ENCODE measurements at regions not wholly inside any gene's neighbourhood (a gene's known extent, or its start where the extent isn't known, plus 50 kb on each side); places are given as distances from the start of the nearest gene placed in this dataset.

DNA sequence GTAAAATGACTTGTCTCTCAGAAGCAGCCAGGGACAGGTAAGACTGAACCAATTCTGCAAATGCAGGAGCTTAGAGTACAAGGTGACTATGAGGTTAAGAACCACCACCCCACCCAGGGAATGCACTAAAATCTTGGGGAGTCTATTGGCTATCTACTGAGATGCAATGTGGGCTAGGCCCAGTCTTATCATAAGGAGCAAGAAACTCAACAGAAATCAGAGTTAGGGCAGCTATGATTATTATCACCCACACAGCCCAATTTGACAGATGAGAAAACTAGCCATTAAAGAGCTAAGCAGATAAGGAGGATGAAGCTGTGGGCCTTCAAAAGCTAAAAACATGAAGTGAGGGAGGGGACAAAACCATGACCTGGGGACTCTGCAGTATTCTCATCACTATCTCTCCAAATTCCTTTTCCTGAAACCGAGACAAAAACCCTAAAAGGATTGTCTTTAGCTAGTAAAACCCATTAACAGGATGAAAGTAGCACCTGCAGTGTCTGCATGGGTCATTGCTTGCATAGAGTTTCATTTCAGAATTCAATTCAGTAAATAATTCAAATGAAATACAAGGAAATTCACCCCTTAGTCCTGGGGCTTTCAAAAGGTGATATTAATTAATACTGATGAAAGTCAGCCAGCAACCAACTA, 68.8 kb upstream of the USP47 start:
- Histone ChIP-seq H3K4me1 (no peaks in the 10 kb centered on the region), H3K27me3 (peaks cover 0 to 5% (median 0%) of the 10 kb centered on the region in 9 donors), H3K9me3 (no peaks in the 10 kb centered on the region), H3K36me3 (no peaks in the 10 kb centered on the region), H3K27ac (no peak overlapping the region), H3K4me3 (no peak overlapping the region)
- TF ChIP-seq CTCF (IDR thresholded peaks at IDR 0.05) (no peak), POLR2A (IDR thresholded peaks at IDR 0.05) (no peak)
- WGBS, 4 donors = 37 to 90% (median 63%) methylated on average over 1 of the region's 1 CpG
- intact Hi-C loops (cut with DNase I) = no loop called here
- DNase-seq (no peak), ATAC-seq (no peak)

DNA sequence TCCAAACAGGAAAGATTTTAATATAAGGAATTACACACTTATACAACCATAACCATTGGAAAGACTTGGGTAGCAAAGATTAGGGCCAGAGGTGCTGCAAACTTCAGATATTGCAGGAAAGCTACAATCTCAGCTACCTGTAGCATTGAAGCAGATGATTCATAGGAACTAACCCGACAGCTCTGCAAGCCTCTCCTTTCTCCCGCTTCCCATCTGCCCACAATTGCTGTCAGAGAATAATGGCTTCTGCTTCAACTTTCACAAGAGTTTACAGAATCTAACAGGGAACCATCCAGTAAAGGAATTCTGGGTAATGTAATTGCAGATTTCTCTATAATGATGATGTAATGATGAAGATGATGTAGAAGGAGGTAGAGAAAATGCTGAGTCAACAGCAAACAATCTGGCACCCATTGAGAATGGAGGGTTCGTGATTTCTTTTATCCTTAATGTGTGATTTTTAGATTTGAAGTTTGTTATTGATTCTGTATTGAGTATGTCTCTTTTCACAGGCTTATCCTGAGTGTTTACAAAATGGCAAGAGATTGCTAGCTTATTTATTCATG, 70.8 kb upstream of the USP47 start:
- peaks cover 0 to 5% (median 0%) of the 10 kb centered on the region in 9 donors for H3K27me3 ChIP-seq
- no peaks in the 10 kb centered on the region for H3K4me1 ChIP-seq
- WGBS, 4 donors = 93 to 97% (median 95%) methylated on average over 3 of the region's 3 CpGs
- TF ChIP-seq CTCF (IDR thresholded peaks at IDR 0.05) (no peak), POLR2A (IDR thresholded peaks at IDR 0.05) (no peak)
- no peaks in the 10 kb centered on the region for H3K36me3 ChIP-seq
- ATAC-seq = no peak
- intact Hi-C loops (cut with DNase I) = no loop called here
- H3K4me3 ChIP-seq = no peak overlapping the region
- no peak overlapping the region for H3K27ac ChIP-seq
- no peak for DNase-seq
- H3K9me3 ChIP-seq = no peaks in the 10 kb centered on the region

DNA sequence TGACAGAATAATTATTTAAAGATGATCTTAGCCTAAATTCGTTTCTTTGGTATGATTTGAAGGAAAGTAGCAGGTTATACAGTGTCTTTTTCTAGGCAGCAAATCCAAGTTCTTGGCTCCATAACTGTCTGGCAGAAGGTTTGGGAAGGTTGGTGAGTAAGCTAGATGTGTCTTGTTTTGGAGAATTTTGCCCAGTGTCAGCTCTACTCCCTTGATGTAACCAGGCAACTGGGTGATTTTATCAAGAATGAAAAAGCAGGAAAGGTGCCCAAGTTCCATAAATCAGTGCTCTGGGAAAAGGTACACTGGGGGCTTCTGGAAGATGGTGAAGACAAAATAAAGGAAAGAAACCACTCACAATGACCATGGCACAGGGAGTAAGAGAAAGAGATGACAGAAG, 71.5 kb upstream of the USP47 start:
- peaks cover 0 to 5% (median 0%) of the 10 kb centered on the region in 9 donors for H3K27me3 ChIP-seq
- no peak for DNase-seq
- TF ChIP-seq POLR2A (IDR thresholded peaks at IDR 0.05) = no peak
- no peak for TF ChIP-seq CTCF (IDR thresholded peaks at IDR 0.05)
- WGBS, 4 donors = 72 to 82% (median 78%) methylated on average over 1 of the region's 1 CpG
- no peak overlapping the region for H3K27ac ChIP-seq
- no peak overlapping the region for H3K4me3 ChIP-seq
- no peaks in the 10 kb centered on the region for H3K36me3 ChIP-seq
- no peaks in the 10 kb centered on the region for H3K4me1 ChIP-seq
- H3K9me3 ChIP-seq = no peaks in the 10 kb centered on the region
- ATAC-seq = no peak
- intact Hi-C loops (cut with DNase I) = no loop called here

DNA sequence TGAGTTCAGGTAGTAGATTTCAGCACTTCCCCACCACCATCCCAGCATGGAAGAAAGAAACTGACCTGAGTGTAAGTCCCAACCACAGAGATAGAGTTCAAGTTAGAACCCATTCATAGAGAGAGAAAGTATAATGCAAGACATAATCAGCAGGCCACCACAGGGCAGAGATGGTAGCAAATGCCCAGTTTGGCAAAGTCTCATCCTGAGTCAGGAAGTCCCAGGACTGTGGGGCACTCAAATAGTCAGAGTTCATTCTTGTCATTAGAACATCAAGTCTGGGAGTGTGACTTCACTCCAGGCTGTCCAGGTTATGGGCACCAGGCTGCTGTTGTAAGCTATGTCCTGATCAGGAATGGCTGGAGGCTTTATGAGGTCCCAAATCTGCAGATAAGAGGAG, 72.0 kb upstream of the USP47 start:
- no peaks in the 10 kb centered on the region for H3K36me3 ChIP-seq
- H3K4me1 ChIP-seq = no peaks in the 10 kb centered on the region
- TF ChIP-seq POLR2A (IDR thresholded peaks at IDR 0.05) (no peak), CTCF (IDR thresholded peaks at IDR 0.05) (no peak)
- no peak overlapping the region for H3K4me3 ChIP-seq
- intact Hi-C loops (cut with DNase I) = no loop called here
- DNase-seq = no peak
- H3K27me3 ChIP-seq = peaks cover 0 to 5% (median 0%) of the 10 kb centered on the region in 9 donors
- ATAC-seq = no peak
- no peak overlapping the region for H3K27ac ChIP-seq
- no peaks in the 10 kb centered on the region for H3K9me3 ChIP-seq
